Naive B cell (primary cell): ENCODE measurements at regions not wholly inside any gene's neighbourhood (a gene's known extent, or its start where the extent isn't known, plus 50 kb on each side); places are given as distances from the start of the nearest gene placed in this dataset.

Experiments
- ATAC-seq, 2 donors: fragments of 150-1000 bp; cut with Tn5 transposase; 2 replicates each; pipeline ENCODE4 v1.10.0; 2021; ENCODE audit warnings: low read depth in 2 of 2, mild to moderate bottlenecking in 2 of 2, moderate library complexity in 2 of 2
- DNase-seq: peaks from one replicate; pipeline ENCODE4 v3.0.0; 2022
- H3K27ac Mint-ChIP-seq, 6 donors: one replicate each; pipeline ENCODE4 v1.8.0; 2020 to 2022; ENCODE audit warnings: mild to moderate bottlenecking in 6 of 6, mixed read lengths in 6 of 6, moderate library complexity in 5 of 6, inconsistent platforms in 2 of 6
- H3K27me3 Mint-ChIP-seq, 3 donors: one replicate each; pipeline ENCODE4 v1.8.0; 2021 to 2022; ENCODE audit warnings: mixed read lengths in 3 of 3, mild to moderate bottlenecking in 1 of 3
- H3K36me3 Mint-ChIP-seq, 2 donors: one replicate each; pipeline ENCODE4 v1.8.0; 2020 to 2022; ENCODE audit warnings: mixed read lengths in 2 of 2, inconsistent platforms in 1 of 2, mild to moderate bottlenecking in 1 of 2
- H3K4me1 Mint-ChIP-seq, 3 donors: one replicate each; pipeline ENCODE4 v1.8.0; 2020 to 2022; ENCODE audit warnings: mixed read lengths in 3 of 3, inconsistent platforms in 1 of 3, mild to moderate bottlenecking in 1 of 3, moderate library complexity in 1 of 3
- H3K4me3 Mint-ChIP-seq, 8 donors: one replicate each; pipeline ENCODE4 v1.8.0; 2020 to 2022; ENCODE audit warnings: mild to moderate bottlenecking in 8 of 8, mixed read lengths in 8 of 8, moderate library complexity in 8 of 8, inconsistent platforms in 2 of 8
- H3K9me3 Mint-ChIP-seq, 7 donors: one replicate each; pipeline ENCODE4 v1.8.0; 2020 to 2022; ENCODE audit warnings: mixed read lengths in 7 of 7, mild to moderate bottlenecking in 5 of 7, inconsistent platforms in 2 of 7, moderate library complexity in 1 of 7

DNA sequence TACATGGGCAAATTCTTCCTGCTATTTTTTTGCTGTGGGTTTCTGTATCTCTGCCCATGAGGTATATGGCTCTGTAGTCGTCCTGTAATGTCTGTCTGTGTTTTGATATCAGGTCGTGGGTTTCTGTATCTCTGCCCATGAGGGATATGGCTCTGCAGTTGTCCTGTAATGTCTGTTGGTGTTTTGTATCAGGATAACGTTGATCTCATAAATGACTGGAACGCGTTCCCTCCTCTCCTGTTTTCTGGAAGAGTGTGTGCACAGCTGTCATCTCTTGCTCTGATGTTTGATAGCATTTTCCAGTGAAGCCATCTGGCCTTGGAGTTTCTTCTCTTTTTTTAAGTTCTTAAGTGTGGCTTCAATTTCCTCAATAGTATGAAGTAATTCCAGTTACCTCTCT is 57.2 kb downstream of the SOX1 start:
- no peak for ATAC-seq
- no peak overlapping the region for H3K4me3 Mint-ChIP-seq
- H3K27me3 Mint-ChIP-seq = peaks cover 0 to 7% (median 6%) of the 10 kb centered on the region in 3 donors
- peaks cover 0 to 5% (median 0%) of the 10 kb centered on the region in 7 donors for H3K9me3 Mint-ChIP-seq
- H3K27ac Mint-ChIP-seq = no peak overlapping the region
- H3K36me3 Mint-ChIP-seq = no peaks in the 10 kb centered on the region
- H3K4me1 Mint-ChIP-seq = no peaks in the 10 kb centered on the region
- no peak for DNase-seq

- peaks cover 0 to 10% (median 6%) of the 10 kb centered on the region in 3 donors for H3K27me3 Mint-ChIP-seq
- H3K36me3 Mint-ChIP-seq = no peaks in the 10 kb centered on the region
Observed at GRCh38 chr13:112127564-112128330, 60.8 kb downstream of the SOX1 start.

GRCh38 chr13:112128331-112128610 is 61.3 kb downstream of the SOX1 start:
- Mint-ChIP-seq H3K36me3 (no peaks in the 10 kb centered on the region), H3K27ac (peak overlapping the region in 1 of 6 donors; percentile 55), H3K4me1 (no peaks in the 10 kb centered on the region), H3K9me3 (peaks cover 0 to 7% (median 0%) of the 10 kb centered on the region in 7 donors), H3K27me3 (peaks cover 0 to 10% (median 6%) of the 10 kb centered on the region in 3 donors), H3K4me3 (no peak overlapping the region)
- no peak for ATAC-seq
- DNase-seq = no peak

More at GRCh38 chr13:112127564-112128330, 60.8 kb downstream of the SOX1 start:
- H3K9me3 Mint-ChIP-seq = peaks cover 0 to 7% (median 0%) of the 10 kb centered on the region in 7 donors
- no peak overlapping the region for H3K4me3 Mint-ChIP-seq
- no peaks in the 10 kb centered on the region for H3K4me1 Mint-ChIP-seq
- H3K27ac Mint-ChIP-seq = peak overlapping the region in 1 of 6 donors; percentile 55
- ATAC-seq = no peak
- no peak for DNase-seq

GRCh38 chr13:112130418-112130817 is 63.5 kb downstream of the SOX1 start:
- Mint-ChIP-seq H3K9me3 (peaks cover 0 to 7% (median 0%) of the 10 kb centered on the region in 7 donors), H3K36me3 (no peaks in the 10 kb centered on the region), H3K27ac (no peak overlapping the region), H3K27me3 (peaks cover 0 to 10% (median 6%) of the 10 kb centered on the region in 3 donors), H3K4me3 (no peak overlapping the region), H3K4me1 (no peaks in the 10 kb centered on the region)
- no peak for DNase-seq
- no peak for ATAC-seq

DNA sequence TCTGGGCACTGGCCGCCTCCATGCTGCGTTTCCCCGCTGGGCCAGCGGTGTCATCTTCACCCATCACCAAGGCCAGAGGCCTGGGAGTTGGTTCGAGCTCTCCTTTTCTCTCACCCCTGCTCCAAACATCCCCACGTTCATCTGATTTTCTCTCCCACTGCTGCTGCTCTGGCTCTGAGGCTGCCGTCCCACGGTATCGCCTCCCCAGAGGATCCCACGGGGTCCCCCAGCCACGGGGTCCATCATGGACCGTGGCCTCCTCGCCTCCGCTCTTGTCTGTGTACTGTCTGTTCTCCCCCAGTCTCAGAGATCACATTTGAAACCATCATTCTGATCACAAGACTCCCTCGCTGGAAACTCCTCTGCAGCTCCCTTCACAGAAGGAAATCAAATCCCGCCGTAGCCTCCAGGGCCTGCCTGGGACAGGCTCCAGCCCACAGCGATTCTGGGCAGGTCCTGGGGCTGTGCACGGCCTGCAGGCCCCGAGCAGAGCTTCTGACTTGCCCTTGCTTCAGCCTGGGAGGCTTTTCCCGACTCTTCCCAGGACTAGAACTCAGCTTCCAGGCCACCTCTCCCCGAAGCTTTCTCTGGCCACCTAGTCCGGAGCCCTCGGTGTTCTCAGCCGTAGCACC is 64.2 kb downstream of the SOX1 start:
- ATAC-seq (no peak), DNase-seq (no peak)
- H3K4me1 Mint-ChIP-seq = no peaks in the 10 kb centered on the region
- H3K4me3 Mint-ChIP-seq = no peak overlapping the region
- peak overlapping the region in 1 of 6 donors; percentile 61 for H3K27ac Mint-ChIP-seq
- peaks cover 0 to 10% (median 10%) of the 10 kb centered on the region in 3 donors for H3K27me3 Mint-ChIP-seq
- no peaks in the 10 kb centered on the region for H3K36me3 Mint-ChIP-seq
- peaks cover 0 to 7% (median 0%) of the 10 kb centered on the region in 7 donors for H3K9me3 Mint-ChIP-seq

DNA sequence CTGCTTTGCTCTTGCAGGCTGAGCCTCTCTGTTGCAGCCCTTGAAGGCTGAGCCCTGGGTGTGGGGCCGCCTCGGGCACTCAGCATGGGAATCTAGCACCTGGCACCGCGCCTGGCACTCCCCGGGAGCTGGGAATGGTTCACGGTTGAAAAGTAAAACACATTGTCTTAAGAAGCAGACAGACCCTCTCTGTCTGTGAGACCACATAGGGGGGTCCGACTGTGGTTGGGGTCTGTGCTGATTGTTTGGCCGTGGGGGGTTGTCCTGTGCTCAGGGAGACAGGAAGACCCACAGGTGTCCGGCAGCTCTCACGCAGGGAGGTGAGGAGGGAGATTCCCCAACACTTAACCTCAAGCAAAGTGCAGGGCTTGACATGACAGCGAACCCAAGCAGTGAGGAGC is 64.8 kb downstream of the SOX1 start:
- no peak overlapping the region for H3K4me3 Mint-ChIP-seq
- peaks cover 0 to 12% (median 10%) of the 10 kb centered on the region in 3 donors for H3K27me3 Mint-ChIP-seq
- no peaks in the 10 kb centered on the region for H3K4me1 Mint-ChIP-seq
- H3K36me3 Mint-ChIP-seq = no peaks in the 10 kb centered on the region
- ATAC-seq = no peak
- peaks cover 0 to 7% (median 0%) of the 10 kb centered on the region in 7 donors for H3K9me3 Mint-ChIP-seq
- H3K27ac Mint-ChIP-seq = peak overlapping the region in 1 of 6 donors; percentile 61
- no peak for DNase-seq

DNA sequence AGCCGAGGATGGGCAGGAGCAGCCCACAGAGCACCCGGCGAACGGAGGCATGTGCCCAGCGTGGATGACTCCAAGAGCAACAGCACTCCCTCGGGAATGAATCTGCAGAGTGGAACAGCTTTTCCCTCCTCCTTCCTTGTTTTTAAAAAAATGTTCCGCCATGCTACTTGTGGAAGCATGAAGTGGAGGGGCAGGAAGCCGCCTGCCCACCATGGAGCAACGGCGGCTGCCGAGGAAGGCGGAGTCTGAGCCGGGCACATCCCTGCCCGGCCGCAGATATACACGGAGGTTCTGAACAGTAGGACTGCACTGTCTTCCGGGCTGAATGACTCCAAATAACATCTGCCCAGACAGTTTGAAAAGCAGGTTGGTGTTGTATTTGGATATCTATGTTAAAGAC is 65.2 kb downstream of the SOX1 start:
- DNase-seq (no peak), ATAC-seq (no peak)
- Mint-ChIP-seq H3K4me1 (no peaks in the 10 kb centered on the region), H3K36me3 (no peaks in the 10 kb centered on the region), H3K27me3 (peaks cover 0 to 14% (median 10%) of the 10 kb centered on the region in 3 donors), H3K27ac (no peak overlapping the region), H3K9me3 (peaks cover 0 to 7% (median 0%) of the 10 kb centered on the region in 7 donors), H3K4me3 (no peak overlapping the region)

GRCh38 chr13:112132619-112133018 is 65.7 kb downstream of the SOX1 start:
- peaks cover 0 to 6% (median 0%) of the 10 kb centered on the region in 7 donors for H3K9me3 Mint-ChIP-seq
- peak overlapping the region in 1 of 6 donors; percentile 62 for H3K27ac Mint-ChIP-seq
- H3K4me3 Mint-ChIP-seq = peak overlapping the region in 1 of 8 donors; percentile 29
- ATAC-seq = no peak
- no peaks in the 10 kb centered on the region for H3K36me3 Mint-ChIP-seq
- no peak for DNase-seq
- H3K27me3 Mint-ChIP-seq = peaks cover 0 to 17% (median 10%) of the 10 kb centered on the region in 3 donors
- no peaks in the 10 kb centered on the region for H3K4me1 Mint-ChIP-seq

DNA sequence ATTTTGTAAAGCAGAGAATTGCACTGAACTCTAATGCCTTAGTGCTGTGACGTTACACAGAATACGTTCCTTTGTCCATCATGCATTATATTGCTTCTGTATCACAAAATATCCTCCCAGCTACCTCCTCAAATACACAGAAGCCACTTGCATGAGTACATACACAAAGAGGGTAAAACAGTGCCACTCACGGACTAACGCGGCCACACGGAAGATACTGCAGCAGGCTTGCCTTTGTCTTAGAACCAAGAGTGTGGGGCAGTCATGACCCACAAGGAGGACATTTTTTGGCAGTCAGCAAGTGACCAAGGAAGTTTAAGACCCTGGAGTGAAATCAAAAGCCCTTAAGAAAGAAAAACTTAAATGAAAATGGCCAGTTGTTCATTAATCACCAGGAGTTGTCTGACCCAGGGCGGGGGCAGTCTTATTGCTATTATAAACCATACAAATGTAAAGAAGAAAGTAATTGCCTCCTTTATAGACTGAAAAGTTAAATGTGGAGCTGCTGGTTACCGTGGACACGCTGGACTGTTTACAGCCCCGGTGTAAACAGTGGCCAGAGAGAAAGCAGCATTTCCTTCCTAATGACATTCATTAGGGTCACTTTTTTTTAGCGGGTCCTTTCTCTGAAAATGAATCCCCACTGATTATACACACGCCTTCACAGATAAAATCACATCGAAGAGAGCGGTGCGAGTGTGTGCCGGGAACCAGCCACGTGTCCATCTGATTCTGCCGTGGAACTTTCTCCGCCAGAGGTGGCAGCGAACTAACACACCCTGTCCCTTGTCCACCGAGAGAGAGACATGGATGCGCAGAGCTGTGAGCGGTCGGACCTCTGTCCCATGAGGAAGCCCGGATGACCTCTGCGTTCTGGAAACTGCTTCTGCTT is 66.8 kb downstream of the SOX1 start:
- DNase-seq (no peak), ATAC-seq (no peak)
- H3K4me1 Mint-ChIP-seq = no peaks in the 10 kb centered on the region
- H3K27me3 Mint-ChIP-seq = peaks cover 0 to 14% (median 10%) of the 10 kb centered on the region in 3 donors
- H3K27ac Mint-ChIP-seq = no peak overlapping the region
- peak overlapping the region in 2 of 8 donors; percentile 10 to 61 for H3K4me3 Mint-ChIP-seq
- H3K36me3 Mint-ChIP-seq = no peaks in the 10 kb centered on the region
- H3K9me3 Mint-ChIP-seq = peaks cover 0 to 4% (median 0%) of the 10 kb centered on the region in 7 donors

DNA sequence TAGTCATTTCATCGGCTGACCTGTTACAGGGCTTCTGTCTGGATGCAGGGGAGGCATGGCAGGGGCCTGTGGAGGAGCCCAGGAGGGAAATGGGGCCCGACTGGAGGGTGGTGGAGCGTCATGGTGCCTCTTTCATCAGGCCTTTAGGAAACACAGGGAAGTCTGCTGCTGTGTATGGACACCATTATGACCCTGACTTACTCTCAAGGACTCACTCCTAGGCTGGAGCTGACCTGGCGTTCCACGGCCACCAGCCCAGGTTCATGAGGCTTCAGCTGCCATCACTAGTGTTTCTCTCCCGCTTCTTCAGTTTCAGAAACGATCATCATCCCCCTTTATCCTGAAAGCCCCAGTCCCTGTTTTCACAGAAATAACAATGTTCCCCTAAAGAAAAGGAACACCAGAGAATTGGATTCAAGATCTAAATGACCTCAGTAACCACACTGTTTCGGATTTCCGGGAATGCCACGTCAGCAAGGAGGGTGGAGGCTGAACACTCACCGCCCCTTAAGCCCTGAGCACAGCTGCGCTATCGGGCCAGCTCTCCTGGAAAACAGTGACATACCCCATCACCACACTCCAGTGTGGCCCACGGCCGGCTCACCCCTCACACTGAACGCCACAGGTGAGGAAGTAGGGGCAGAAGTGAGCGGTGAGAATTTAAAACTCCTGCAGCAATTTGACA is 67.6 kb downstream of the SOX1 start:
- DNase-seq = no peak
- H3K9me3 Mint-ChIP-seq = peaks cover 0 to 4% (median 0%) of the 10 kb centered on the region in 7 donors
- H3K4me3 Mint-ChIP-seq = no peak overlapping the region
- no peaks in the 10 kb centered on the region for H3K4me1 Mint-ChIP-seq
- H3K36me3 Mint-ChIP-seq = no peaks in the 10 kb centered on the region
- ATAC-seq = no peak
- H3K27me3 Mint-ChIP-seq = peaks cover 0 to 13% (median 12%) of the 10 kb centered on the region in 3 donors
- no peak overlapping the region for H3K27ac Mint-ChIP-seq

GRCh38 chr13:112136095-112136494 is 69.1 kb downstream of the SOX1 start:
- Mint-ChIP-seq H3K36me3 (no peaks in the 10 kb centered on the region), H3K4me1 (no peaks in the 10 kb centered on the region), H3K4me3 (no peak overlapping the region), H3K9me3 (peaks cover 0 to 3% (median 0%) of the 10 kb centered on the region in 7 donors), H3K27ac (peak overlapping the region in 1 of 6 donors; percentile 48), H3K27me3 (peaks cover 0 to 12% (median 10%) of the 10 kb centered on the region in 3 donors)
- DNase-seq (no peak), ATAC-seq (no peak)

DNA sequence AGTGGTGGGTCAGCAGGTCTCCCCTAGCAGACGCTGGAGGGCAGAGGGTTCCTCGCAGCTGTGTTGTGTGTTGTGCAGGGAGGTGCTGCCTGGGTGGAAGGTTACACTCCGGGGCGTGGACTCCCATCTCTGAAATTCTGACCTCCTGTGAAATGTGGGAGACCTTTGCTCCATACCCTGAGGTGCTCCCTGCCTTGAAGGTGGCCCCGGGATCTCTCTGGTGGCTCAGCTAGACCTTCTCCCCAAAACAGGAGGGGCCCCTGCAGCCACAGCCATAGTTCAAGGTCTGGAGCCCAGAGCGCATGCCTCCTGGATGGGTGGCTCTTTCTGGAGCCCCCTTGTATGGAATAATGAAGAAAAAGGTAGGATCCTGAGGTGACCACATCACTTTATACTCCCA is 70.2 kb downstream of the SOX1 start:
- no peak for ATAC-seq
- DNase-seq = no peak
- Mint-ChIP-seq H3K36me3 (no peaks in the 10 kb centered on the region), H3K4me1 (no peaks in the 10 kb centered on the region), H3K4me3 (no peak overlapping the region), H3K27ac (no peak overlapping the region), H3K27me3 (peaks cover 5 to 22% (median 12%) of the 10 kb centered on the region in 3 donors), H3K9me3 (peaks cover 0 to 2% (median 0%) of the 10 kb centered on the region in 7 donors)

DNA sequence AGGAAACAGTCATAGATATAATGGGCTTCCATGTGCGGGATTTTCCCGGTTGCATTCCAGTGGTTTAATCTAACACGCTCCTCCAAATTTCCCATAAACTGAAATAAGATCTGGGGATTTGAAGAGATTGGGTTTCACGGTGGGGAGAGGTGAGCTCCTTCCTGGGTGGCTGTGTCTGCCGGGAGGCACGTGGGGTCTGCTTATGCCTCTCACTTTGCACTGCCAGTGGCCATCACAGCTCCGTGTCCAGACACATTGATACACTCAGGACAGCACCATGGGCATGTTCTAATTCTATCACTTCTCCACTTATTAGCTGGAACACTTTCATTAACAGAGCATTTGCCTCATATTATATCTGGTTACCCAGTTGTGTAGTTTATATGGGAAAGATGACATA is 73.4 kb downstream of the SOX1 start:
- H3K27ac Mint-ChIP-seq = peak overlapping the region in 1 of 6 donors; percentile 76
- H3K9me3 Mint-ChIP-seq = peaks cover 0 to 4% (median 0%) of the 10 kb centered on the region in 7 donors
- no peaks in the 10 kb centered on the region for H3K4me1 Mint-ChIP-seq
- no peak overlapping the region for H3K4me3 Mint-ChIP-seq
- H3K27me3 Mint-ChIP-seq = peaks cover 5 to 33% (median 12%) of the 10 kb centered on the region in 3 donors
- H3K36me3 Mint-ChIP-seq = no peaks in the 10 kb centered on the region
- DNase-seq (no peak), ATAC-seq (no peak)
